Embryonic facial prominence (tissue), 1 donor: ENCODE measurements at regions not wholly inside any gene's neighbourhood (a gene's known extent, or its start where the extent isn't known, plus 50 kb on each side); places are given as distances from the start of the nearest gene placed in this dataset.

Experiments used
- DNase-seq: peaks from one replicate; pipeline ENCODE4 v3.0.0-alpha.2; 2016; ENCODE audit errors: extremely low spot score

- no peak for DNase-seq
Measured at GRCh38 chr14:65933400-65934069, 521.0 kb downstream of the FUT8 start.

DNA sequence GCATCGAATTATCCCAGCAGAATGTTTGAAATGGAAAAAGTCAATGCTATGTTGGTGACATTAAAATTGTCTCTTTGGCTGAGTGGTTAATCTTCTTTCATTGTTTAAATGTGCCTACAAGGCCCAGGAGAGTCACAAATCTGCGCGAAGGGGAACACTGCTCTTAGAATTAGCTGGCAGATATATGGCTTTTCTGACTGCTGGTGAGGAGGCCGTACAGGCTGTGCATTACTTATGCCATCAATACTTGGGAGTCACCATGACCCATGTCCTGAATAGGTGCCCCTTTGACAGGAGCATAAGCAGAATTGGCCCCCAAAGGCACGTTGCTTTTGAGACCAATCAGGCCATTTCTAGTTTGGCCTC, 521.5 kb downstream of the FUT8 start:
- DNase-seq = no peak

- DNase-seq = no peak
Measured at GRCh38 chr14:65936342-65936975, 523.9 kb downstream of the FUT8 start.

DNA sequence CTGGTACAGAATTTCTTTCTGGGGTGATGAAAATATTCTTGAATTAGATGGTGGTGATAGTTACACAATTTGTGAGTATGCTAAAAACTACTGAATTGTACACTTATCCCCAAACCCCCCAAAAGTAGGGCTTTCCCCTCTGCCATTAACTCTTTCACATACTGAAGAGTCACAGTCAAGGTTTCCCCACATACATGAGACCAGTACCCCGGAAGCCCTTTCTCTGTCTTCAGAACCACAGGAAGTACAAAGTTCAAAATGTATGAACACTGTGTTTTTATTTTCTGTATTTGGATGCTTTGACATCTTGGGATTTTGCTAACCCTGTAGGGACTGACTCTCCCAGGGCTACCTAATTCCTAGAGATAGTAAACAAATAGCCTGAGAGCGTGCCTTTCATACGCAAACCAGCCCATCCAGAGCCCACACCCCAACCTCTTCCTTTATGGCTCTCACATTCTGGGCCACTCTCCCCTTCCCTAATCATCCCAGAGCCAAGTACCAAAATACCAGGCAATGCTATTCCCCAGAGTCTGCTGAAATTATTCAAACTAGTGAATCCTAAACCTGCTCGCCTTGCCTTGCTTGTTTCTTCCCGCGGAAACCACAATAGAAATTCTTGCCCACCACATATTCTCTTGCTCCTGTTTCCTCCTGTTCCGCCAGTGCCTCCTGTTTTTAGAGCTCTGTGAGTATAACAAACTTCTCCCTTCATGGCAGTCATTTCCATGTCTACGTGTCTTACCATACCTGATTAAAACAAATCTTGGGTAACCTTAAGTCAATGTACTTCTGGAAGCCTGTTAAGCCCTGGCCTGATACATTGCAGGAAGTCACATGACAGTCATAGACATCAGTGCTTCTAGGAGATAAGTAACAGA, 524.8 kb downstream of the FUT8 start:
- no peak for DNase-seq

DNA sequence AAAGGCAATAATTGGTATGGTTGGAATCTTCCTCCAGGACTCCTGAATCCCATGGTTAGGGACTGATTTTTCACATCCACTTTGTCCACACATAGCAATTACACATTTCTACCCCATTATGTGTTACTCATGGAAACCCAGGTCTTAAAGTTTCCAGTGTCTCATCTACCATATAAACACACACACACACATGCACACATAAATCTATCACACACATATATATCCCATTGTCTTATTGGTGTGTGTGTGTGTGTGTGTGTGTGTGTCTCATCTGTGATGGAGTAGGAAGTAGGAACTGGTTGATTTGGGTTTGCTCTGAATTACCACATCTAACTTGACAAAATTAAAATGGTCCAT, 525.4 kb downstream of the FUT8 start:
- DNase-seq = no peak

- DNase-seq = no peak
Measured at GRCh38 chr14:65938738-65939137, 526.2 kb downstream of the FUT8 start.

GRCh38 chr14:65939184-65939583, 526.7 kb downstream of the FUT8 start:
- no peak for DNase-seq

- no peak for DNase-seq
Measured at GRCh38 chr14:65940056-65940735, 527.7 kb downstream of the FUT8 start.

GRCh38 chr14:65941091-65941490, 528.6 kb downstream of the FUT8 start:
- DNase-seq = no peak

- no peak for DNase-seq
Measured at GRCh38 chr14:65943150-65943549, 530.6 kb downstream of the FUT8 start.

DNA sequence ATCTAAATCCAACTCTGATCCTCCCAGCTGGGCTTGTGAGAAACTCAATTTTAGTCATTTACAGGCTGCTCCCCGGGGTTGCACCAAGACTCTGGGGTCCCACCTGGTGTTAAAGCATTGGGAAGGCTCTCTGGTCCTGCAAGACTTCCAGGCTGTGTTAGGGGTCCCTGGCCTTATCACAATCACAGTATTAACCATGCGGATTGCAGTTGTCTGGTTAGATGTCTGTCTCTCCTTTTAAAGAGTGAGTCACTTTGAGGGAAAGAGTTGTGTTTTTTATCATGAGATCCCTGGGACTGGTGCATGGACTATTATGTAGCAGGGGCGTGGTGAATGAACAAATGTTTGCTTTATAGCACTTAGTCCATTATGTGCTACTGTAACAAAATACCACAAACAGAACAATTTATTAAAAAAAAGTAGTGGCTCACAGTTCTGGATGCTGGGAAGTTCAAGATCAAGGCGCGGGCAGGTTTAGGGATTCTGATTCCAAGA, 531.4 kb downstream of the FUT8 start:
- DNase-seq = no peak

DNA sequence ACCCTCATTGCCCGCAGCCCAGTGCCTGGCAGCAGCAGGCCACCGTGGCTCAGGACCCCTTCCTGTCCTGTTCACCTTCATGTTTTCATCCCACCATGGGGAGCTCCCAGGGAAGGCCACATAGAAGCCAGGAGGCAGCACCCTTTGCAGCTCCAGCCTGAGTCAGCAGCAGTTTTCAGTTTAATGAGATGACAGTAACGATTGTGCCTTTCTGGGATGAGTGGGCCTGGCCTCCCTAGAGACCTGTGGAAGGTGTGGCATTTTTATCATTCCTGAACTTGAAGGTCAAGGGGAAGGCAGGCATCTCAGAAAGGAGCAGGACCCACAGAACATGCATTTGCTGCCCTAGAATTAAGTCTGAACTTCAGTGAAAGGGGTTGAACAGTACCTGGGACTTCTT, 532.8 kb downstream of the FUT8 start:
- DNase-seq = no peak

DNA sequence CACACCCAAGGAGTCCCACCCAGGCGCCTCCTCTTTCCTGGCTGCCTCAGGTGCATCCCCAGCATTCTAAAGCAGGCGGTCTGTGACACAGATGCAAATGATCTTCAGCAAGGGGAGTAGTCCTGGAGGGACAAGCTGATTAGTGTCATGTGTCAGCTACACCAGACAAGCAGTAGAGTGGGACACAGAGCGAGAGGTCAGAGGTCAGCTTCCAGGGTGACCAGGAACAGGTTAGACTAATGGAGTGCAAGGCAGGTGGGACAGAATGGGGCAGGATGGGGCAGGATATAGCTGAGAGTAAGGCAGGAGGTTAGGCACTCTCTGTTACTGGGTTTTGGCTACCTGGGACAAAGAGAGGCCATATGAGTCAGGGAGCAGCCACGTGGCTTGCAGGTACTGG, 534.0 kb downstream of the FUT8 start:
- no peak for DNase-seq

GRCh38 chr14:65948302-65948701, 535.8 kb downstream of the FUT8 start:
- DNase-seq = no peak

DNA sequence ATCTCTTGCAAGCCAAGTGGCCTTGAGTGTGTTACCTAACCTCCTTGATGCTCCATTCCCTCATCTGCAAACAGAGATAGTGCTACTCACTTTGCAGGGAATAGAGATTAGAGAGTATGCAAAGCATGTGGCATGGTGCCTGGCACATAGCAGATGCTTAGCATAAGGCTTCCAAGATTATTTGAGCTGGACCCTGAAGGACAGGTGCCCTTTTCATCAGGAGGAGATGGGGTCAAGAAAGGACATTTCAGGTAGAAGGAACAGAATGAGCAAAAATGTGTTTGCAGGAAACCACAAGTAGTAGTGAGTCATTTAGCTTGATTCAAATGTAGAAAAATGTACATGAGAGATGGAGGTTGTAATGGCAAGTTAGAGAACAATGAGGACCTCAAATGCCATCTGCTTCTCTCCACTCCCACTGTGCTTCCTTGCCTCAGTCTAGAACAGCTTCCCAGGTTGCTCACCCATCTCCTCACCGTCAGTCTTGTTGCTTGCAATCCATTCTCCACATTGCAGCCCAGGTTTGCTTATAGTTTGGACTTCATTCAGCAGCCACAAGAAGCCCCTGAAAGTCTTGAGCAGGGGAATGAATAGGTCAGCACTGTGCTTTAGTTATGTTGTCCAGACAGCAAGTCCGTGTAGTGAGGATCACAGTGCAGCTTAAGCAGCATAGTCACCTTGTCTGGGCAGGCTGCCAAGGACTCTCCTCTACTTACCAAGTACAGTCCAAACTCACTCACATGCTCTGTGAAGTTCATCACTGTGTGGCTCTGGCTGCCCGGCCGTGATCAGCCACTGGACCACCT, 536.3 kb upstream of the CCDC196 start:
- DNase-seq = no peak

DNA sequence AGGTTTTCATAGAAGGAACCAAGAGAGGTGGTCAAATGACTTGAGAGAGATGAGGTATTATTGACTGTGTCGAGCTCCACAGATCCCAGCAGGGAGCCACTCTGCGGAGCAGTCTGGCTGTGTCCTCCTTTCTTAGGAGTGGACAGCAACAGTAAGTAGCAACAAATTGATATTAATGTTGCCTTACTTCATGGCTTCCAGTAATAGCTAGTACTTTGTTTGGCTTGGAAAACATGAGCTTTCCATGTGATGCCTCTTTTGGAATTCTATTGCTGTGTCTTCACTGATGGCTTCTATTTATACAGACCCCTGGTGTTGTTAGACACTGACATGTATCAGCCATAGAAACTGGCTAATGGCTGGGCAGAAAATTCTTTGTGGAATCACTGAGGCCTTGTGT, 531.2 kb upstream of the CCDC196 start:
- no peak for DNase-seq

GRCh38 chr14:65957631-65958205, 528.5 kb upstream of the CCDC196 start:
- DNase-seq = no peak

DNA sequence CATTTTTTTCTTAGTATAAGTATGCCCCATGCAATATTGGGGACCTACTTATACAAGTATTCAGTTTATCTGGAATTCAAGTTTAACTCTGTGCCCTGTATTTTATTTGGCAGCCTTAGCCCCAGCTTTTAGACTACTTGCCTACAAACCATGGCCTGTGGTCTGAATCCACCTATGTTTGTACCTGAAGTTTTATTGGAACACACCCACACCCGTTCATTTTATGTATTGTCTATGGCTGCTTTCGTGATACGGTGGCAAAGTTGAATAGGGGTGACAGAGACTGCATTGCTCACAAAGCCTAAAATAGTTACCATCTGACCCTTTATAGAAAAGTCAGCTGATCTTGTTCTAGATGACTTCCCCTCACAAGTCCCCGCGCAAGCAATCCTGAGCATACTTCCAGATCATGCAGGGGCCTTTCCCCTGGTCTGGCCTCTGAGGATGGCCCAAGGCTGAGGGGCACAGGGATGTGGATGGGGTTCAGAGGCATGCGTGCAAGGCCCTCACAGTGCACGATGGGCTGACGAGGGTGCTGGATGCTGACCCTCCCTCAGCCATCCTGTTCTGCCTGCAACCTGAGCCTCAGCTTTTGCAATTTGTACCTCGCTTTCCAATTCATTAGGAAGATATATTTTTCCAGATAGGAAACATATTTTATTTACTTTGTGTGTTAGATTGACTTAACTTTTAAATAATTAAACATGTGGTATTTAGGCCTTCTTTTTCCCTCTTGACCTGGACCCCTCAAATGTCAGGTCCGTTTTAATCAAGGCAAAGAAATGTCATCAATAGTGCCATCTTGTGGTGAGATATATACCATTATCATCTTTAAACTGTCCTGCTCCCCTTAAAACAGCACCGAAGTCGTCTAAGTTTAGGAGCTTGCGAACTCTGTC, 527.3 kb upstream of the CCDC196 start:
- DNase-seq = no peak

- no peak for DNase-seq
Measured at GRCh38 chr14:65959563-65960024, 526.6 kb upstream of the CCDC196 start.

- DNase-seq = no peak
Measured at GRCh38 chr14:65961004-65961403, 525.2 kb upstream of the CCDC196 start.
